Jurkat, Clone E6-1 (cell line): ENCODE measurements at regions not wholly inside any gene's neighbourhood (a gene's known extent, or its start where the extent isn't known, plus 50 kb on each side); places are given as distances from the start of the nearest gene placed in this dataset.
"Not testable (repeated sequence)": the region's sequence is repeated elsewhere in the genome, so short reads cannot be mapped to it uniquely, and the experiment has no call there.

ENCODE experiments used
- DNase-seq: peaks from one replicate; pipeline ENCODE4 v3.0.0-alpha.2; 2011; ENCODE audit warnings: low read depth, low spot score
- H3K4me3 ChIP-seq: 2 replicates; pipeline ENCODE4 v1.5.1; 2011; ENCODE audit warnings: mild to moderate bottlenecking, low read length, control low read depth, moderate library complexity

GRCh38 chr12:8386661-8387060 lies 69.1 kb upstream of the CLEC6A start:
- H3K4me3 ChIP-seq, DNase-seq: not testable (repeated sequence)

GRCh38 chr12:8389296-8389695 lies 66.5 kb upstream of the CLEC6A start:
- H3K4me3 ChIP-seq, result not testable (repeated sequence)

DNA sequence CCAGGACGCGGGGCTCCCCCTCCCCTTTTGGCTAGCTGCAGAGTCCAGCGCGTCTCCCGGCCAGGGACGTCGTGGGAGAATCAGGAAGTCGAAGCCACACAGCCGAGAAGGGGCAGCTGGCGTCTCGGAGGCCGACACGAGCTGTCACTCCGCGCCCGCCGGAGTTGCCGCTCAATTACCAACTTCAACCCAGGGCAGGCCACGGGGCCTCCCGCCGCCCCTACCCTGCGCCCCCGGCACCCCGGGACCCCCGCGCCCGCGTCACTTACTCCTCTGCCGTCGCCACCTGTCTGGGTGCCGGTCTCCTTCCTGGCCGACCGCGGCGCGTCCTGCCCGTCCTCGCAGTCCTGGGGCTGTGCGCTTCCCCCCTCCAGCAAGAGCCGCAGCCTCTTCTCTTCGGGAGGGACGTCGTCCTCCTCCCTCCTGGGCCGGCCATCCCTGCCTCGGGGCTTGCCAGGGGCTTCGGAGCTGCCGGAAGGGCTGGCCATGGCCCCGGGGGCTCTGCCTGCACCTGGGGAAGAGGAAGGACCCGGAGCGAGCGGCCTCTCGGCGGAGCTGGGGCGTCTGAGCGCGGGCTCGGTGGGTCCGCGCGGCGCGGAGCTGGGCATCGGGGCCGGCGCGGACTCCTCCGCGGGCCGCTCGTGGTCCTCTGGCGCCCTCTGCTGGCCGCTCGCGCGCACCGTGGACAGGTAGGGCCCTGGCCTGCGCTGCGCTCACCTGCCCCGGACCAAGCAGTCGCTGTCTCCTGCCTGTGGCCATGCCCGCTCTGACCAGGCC lies 65.6 kb upstream of the CLEC6A start:
- peak; percentile 2 for DNase-seq
- H3K4me3 ChIP-seq, result not testable (repeated sequence)

More at GRCh38 chr12:8389296-8389695, 66.5 kb upstream of the CLEC6A start:
- DNase-seq, result not testable (repeated sequence)

GRCh38 chr12:8396225-8397071 lies 59.3 kb upstream of the CLEC6A start:
- peak overlapping the region; percentile 24 for H3K4me3 ChIP-seq
- DNase-seq, result not testable (repeated sequence)

GRCh38 chr12:8397378-8397777 lies 58.4 kb upstream of the CLEC6A start:
- DNase-seq, H3K4me3 ChIP-seq: not testable (repeated sequence)

GRCh38 chr12:8399496-8400034 lies 56.2 kb upstream of the CLEC6A start:
- not testable (repeated sequence) for H3K4me3 ChIP-seq, DNase-seq

- not testable (repeated sequence) for DNase-seq, H3K4me3 ChIP-seq
Observed at GRCh38 chr12:8403834-8404233, 51.9 kb upstream of the CLEC6A start.

DNA sequence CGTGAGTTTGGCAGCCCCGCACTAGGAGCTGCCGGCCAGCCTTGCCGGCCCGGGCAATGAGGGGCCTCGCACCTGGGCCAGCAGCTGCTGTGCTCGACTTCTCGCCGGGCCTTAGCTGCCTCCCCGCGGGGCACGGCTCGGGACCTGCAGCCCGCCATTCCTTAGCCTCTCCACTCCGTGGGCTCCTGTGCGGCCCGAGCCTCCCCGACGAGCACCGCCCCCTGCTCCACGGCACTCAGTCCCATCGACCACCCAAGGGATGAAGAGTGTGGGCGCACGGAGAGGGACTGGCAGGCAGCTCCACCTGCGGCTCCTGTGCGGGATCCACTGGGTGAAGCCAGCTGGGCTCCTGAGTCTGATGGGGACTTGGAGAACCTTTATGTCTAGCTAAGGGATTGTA lies 51.4 kb upstream of the CLEC6A start:
- H3K4me3 ChIP-seq, DNase-seq: not testable (repeated sequence)
